SH-SY5Y (cell line): ENCODE measurements at regions not wholly inside any gene's neighbourhood (a gene's known extent, or its start where the extent isn't known, plus 50 kb on each side); places are given as distances from the start of the nearest gene placed in this dataset.

Source experiments
- GATA2 ChIP-seq: IDR thresholded peaks from 2 replicates; pipeline ENCODE4 v1.6.1; 2011; ENCODE audit warnings: mild to moderate bottlenecking, low read depth, low read length
- GATA3 ChIP-seq: IDR thresholded peaks from 2 replicates; pipeline ENCODE4 v1.6.1; 2011; ENCODE audit warnings: low read depth, mild to moderate bottlenecking, low read length, moderate library complexity

DNA sequence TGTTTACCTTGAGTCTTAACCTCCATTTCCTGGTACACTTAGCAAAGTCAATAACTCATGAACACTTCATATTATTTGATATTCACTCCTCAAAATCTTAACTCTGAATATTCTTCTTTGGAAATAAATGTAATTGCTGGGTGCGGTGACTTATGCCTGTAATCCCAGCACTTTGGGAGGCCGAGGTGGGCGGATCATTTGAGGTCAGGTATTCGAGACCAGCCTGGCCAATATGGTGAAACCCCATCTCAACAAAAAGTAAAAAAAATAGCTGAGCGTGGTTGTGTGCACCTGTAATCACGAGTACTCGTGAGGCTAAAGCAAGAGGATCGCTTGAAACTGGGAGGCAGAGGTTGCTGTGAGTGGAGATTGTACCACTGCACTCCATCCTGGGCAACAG, 201.3 kb upstream of the DSEL start:
- TF ChIP-seq GATA2 (no peak), GATA3 (no peak)
